ENCODE measurements at regions not wholly inside any gene's neighbourhood (a gene's known extent, or its start where the extent isn't known, plus 50 kb on each side); places are given as distances from the start of the nearest gene placed in this dataset.

GRCh38 chr1:166261511-166261910, 94.7 kb upstream of the FAM78B start:
- POLR2A ChIA-PET = no interaction called here
- CTCF ChIA-PET = no interaction called here
- H3K36me3 ChIP-seq (ENCODE audit: control insufficient read depth in 2 of 2, insufficient read depth in 1 of 2, low read length in 2 of 2) = no peaks in the 10 kb centered on the region
- H3K9me3 ChIP-seq (ENCODE audit: control insufficient read depth, insufficient read depth, low read depth, low read length) = no peaks in the 10 kb centered on the region
- no peak overlapping the region for H3K27ac ChIP-seq (ENCODE audit: extremely low read depth, low read depth, low read length)
- no peaks in the 10 kb centered on the region for H3K4me1 ChIP-seq (ENCODE audit: control insufficient read depth, insufficient read depth, low read length)
- no peak overlapping the region for H3K4me3 ChIP-seq (ENCODE audit: low read depth, low read length)
- TF ChIP-seq INSM2 (tag by site-specific recombination; IDR thresholded peaks at IDR 0.05) (no peak), ZNF132 (tag by site-specific recombination; IDR thresholded peaks at IDR 0.05; ENCODE audit: borderline replicate concordance) (no peak), ZNF416 (tag by site-specific recombination; IDR thresholded peaks at IDR 0.05) (no peak), ZSCAN16 (tag by site-specific recombination; IDR thresholded peaks at IDR 0.05) (no peak), ZSCAN30 (tag by site-specific recombination; IDR thresholded peaks at IDR 0.05) (no peak)

DNA sequence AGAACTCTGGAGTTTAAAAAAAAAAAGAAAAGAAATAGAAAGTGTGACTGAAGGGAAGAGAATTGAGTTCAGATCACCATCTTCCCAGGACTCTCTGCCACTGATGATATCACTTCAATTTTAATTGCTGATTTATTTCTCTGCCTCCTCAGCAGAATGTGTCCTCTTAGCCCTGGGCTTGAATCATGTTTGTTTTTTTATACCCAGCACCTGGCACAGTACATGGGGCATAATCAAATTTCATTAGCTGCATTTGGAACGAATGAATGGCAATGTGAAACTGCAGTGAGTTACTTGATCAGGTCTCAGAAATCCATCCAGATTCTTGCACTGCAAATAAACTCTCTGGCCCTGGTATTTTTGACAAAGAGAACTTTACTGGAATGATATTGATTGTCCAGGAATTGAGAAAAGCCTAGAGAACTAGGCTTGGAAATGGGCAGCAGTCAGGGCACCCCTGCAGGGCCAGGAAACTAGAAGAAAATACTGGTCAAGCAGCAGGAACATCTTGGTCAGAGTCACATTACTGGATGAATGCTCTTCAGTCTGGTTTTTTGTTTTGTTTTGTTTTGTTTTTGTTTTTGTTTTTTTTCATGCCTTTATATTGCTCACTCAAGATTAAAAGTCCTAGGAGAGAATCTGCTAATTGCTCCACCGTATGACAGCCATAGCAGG, 103.8 kb upstream of the FAM78B start:
- CTCF ChIA-PET = no interaction called here
- POLR2A ChIA-PET = no interaction called here

DNA sequence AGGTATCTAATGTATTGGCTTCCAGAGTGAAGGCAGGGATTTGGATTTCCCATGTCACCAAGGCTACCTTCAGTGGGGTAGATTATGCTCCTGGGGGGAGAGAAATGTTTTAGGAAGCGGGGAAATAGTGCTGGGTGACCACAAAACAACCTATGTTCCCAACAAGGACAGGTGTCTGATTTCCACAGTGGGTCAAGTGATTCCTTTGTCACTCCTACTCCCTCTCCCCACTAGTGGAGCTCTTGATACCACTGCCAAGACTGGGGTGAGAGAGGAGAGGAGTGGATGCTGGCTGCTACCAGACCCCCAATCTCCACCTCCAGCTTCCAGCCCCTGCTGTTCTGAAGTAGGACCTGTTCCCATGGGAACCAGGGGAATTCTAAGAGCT, 104.3 kb upstream of the FAM78B start:
- Histone ChIP-seq H3K4me1 (ENCODE audit: control insufficient read depth, insufficient read depth, low read length) (no peaks in the 10 kb centered on the region), H3K27ac (ENCODE audit: extremely low read depth, low read depth, low read length) (no peak overlapping the region), H3K36me3 (ENCODE audit: control insufficient read depth in 2 of 2, insufficient read depth in 1 of 2, low read length in 2 of 2) (no peaks in the 10 kb centered on the region), H3K4me3 (ENCODE audit: low read depth, low read length) (no peak overlapping the region), H3K9me3 (ENCODE audit: control insufficient read depth, insufficient read depth, low read depth, low read length) (no peaks in the 10 kb centered on the region)
- ChIA-PET CTCF (interaction anchor here (0.7 kb wide), 1 partner anchor 11 kb away, joined by 3 read pairs; no protein-coding TSS in a partner anchor), POLR2A (no interaction called here)
- no peak for TF ChIP-seq ZNF768 (tag by site-specific recombination; IDR thresholded peaks at IDR 0.05)
- no peak for TF ChIP-seq ZNF366 (tag by site-specific recombination; conservative IDR thresholded peaks at IDR 0.05)
- TF ChIP-seq ZNF830 (tag by site-specific recombination; IDR thresholded peaks at IDR 0.05; ENCODE audit: low read depth) = no peak
- no peak for TF ChIP-seq ZNF10 (tag by site-specific recombination; IDR thresholded peaks at IDR 0.05)
- TF ChIP-seq ZNF629 (tag by site-specific recombination; IDR thresholded peaks at IDR 0.05) = no peak
- TF ChIP-seq KLF9 (tag by site-specific recombination; IDR thresholded peaks at IDR 0.05; ENCODE audit: low read depth) = no peak
- TF ChIP-seq, protein P1, sequence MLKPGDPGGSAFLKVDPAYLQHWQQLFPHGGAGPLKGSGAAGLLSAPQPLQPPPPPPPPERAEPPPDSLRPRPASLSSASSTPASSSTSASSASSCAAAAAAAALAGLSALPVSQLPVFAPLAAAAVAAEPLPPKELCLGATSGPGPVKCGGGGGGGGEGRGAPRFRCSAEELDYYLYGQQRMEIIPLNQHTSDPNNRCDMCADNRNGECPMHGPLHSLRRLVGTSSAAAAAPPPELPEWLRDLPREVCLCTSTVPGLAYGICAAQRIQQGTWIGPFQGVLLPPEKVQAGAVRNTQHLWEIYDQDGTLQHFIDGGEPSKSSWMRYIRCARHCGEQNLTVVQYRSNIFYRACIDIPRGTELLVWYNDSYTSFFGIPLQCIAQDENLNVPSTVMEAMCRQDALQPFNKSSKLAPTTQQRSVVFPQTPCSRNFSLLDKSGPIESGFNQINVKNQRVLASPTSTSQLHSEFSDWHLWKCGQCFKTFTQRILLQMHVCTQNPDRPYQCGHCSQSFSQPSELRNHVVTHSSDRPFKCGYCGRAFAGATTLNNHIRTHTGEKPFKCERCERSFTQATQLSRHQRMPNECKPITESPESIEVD (tag by site-specific recombination; IDR thresholded peaks at IDR 0.05) = no peak
- TF ChIP-seq ZNF2 (tag by site-specific recombination; IDR thresholded peaks at IDR 0.05) = no peak
- no peak for TF ChIP-seq ZNF707 (tag by site-specific recombination; IDR thresholded peaks at IDR 0.05)
- no peak for TF ChIP-seq PRDM1 (tag by site-specific recombination; IDR thresholded peaks at IDR 0.05)

More for the DNA sequence above, 103.8 kb upstream of the FAM78B start:
- Histone ChIP-seq H3K27ac (ENCODE audit: extremely low read depth, low read depth, low read length) (no peak overlapping the region), H3K4me3 (ENCODE audit: low read depth, low read length) (no peak overlapping the region), H3K36me3 (ENCODE audit: control insufficient read depth in 2 of 2, insufficient read depth in 1 of 2, low read length in 2 of 2) (no peaks in the 10 kb centered on the region), H3K9me3 (ENCODE audit: control insufficient read depth, insufficient read depth, low read depth, low read length) (no peaks in the 10 kb centered on the region), H3K4me1 (ENCODE audit: control insufficient read depth, insufficient read depth, low read length) (no peaks in the 10 kb centered on the region)
- TF ChIP-seq ZNF785 (tag by site-specific recombination; IDR thresholded peaks at IDR 0.05) (no peak), ZNF776 (tag by site-specific recombination; IDR thresholded peaks at IDR 0.05; ENCODE audit: borderline replicate concordance) (no peak), ZNF449 (tag by site-specific recombination; IDR thresholded peaks at IDR 0.05) (no peak), SP7 (tag by site-specific recombination; IDR thresholded peaks at IDR 0.05) (no peak), SP2 (tag by site-specific recombination; IDR thresholded peaks at IDR 0.05) (no peak), HOXA7 (CRISPR knock-in tag; IDR thresholded peaks at IDR 0.05; ENCODE audit: borderline replicate concordance) (no peak), KLF10 (tag by site-specific recombination; IDR thresholded peaks at IDR 0.05) (no peak), OVOL3 (tag by site-specific recombination; IDR thresholded peaks at IDR 0.05) (no peak), ZNF350 (tag by site-specific recombination; IDR thresholded peaks at IDR 0.05) (no peak), ZBTB21 (tag by site-specific recombination; IDR thresholded peaks at IDR 0.05) (no peak), ZNF223 (tag by site-specific recombination; IDR thresholded peaks at IDR 0.05) (no peak), ZNF560 (tag by site-specific recombination; IDR thresholded peaks at IDR 0.05; ENCODE audit: borderline replicate concordance) (no peak), KLF1 (tag by site-specific recombination; IDR thresholded peaks at IDR 0.05) (no peak), ZNF391 (tag by site-specific recombination; IDR thresholded peaks at IDR 0.05; ENCODE audit: borderline replicate concordance, low read depth) (no peak), HOXC10 (CRISPR knock-in tag; IDR thresholded peaks at IDR 0.05) (no peak), ZBTB20 (tag by site-specific recombination; IDR thresholded peaks at IDR 0.05) (no peak), ZNF76 (tag by site-specific recombination; IDR thresholded peaks at IDR 0.05; ENCODE audit: borderline replicate concordance, low read depth) (no peak), ZNF37A (tag by site-specific recombination; IDR thresholded peaks at IDR 0.05) (no peak), ZNF488 (tag by site-specific recombination; IDR thresholded peaks at IDR 0.05) (no peak)
